ENCODE measurements at regions not wholly inside any gene's neighbourhood (a gene's known extent, or its start where the extent isn't known, plus 50 kb on each side); places are given as distances from the start of the nearest gene placed in this dataset.
"Not testable (repeated sequence)": the region's sequence is repeated elsewhere in the genome, so short reads cannot be mapped to it uniquely, and the experiment has no call there.

DNA sequence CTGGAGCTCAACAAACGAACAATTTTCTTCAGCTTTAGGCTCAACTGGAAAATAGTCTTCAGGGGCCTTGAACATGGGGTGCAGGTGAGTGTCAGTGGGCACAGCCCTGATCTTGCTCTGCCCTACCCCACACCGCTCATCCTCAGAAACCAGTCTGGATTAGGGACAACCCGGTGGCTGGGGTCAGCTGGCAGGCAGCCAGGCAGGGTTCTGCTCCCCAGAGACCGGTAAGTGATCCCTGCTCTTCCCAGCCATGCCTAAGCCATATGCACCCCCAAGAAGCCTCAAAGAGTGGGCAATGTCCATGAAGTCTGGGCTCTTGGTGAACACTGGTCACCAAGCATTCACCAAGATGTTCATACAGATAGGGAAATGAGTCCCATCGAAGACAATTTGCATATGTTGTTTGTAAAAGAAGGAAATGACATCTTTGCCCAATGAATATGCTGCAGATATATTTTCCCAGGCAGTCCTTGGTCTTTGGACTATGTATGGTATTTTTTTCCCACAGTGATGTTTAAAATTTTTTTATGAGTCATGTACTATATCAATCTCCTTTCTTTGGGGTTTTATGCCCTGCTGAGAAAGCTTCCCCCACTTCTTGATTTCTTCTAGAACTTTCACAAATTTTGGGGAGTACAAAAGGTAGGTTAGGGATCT is 63.9 kb upstream of the VASH1 start:
- FAIRE-seq (no peak), DNase-seq (ENCODE audit: extremely low spot score, insufficient read length, low read depth) (no peak)

DNA sequence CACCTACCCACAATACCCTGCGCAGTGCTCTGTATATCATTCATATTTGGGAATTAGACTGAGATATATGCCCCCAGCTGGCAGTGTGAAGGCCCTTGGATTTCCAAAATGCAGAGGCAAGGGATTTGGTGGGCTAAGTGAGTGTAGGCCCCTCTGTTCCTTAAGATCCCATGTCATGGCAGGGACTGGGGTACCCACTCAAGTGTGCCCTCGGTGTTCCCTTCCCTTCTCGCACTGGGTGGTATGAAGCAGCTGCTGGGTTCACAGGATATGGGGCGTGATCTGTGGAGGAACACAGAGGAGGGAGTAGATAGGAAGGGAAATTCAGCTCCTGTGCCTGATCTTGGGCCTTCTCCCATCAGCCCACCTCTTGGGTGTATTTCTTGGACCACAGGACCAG is 63.1 kb upstream of the VASH1 start:
- no peak for DNase-seq (ENCODE audit: extremely low spot score, insufficient read length, low read depth)
- FAIRE-seq, result no peak

GRCh38 chr14:76698631-76699030 is 62.6 kb upstream of the VASH1 start:
- FAIRE-seq (no peak), DNase-seq (ENCODE audit: extremely low spot score, insufficient read length, low read depth) (no peak)

DNA sequence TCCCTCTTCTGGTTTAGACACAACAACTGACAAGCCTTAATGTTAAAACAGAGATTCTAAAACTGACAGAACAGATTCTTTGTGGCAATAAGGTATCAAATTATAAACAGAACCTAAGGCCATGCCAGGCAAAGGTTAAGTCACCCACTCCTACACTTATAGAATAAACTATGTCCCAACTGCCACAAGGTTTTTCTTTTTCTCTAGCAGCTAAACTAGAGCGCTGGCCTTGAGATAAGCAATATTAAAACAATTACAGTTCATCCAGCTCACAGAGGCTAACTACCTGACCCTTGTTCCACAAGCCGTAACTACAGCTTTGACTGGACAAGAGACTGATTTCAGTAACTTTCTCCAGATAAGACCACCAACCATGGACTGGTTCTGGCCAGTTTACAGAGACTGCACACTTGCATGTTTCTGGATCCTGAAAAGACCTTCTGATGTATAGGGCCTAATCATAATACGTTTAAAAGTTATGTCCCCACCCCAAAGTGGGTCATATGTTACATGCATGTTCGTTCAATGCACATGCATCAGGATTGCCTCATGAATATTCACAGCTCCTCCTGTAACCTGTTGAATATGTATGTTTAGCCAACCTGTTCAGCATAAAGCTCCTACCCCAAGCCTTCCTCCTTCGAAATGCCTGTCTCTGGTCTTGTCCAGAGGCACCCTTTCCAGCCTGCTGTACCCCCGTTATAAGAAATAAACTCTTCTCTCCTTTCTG is 61.9 kb upstream of the VASH1 start:
- FAIRE-seq, result no peak
- no peak for DNase-seq (ENCODE audit: extremely low spot score, insufficient read length, low read depth)

- DNase-seq (ENCODE audit: extremely low spot score, insufficient read length, low read depth), result no peak
- no peak for FAIRE-seq
Measured at GRCh38 chr14:76699939-76700590, 61.2 kb upstream of the VASH1 start.

DNA sequence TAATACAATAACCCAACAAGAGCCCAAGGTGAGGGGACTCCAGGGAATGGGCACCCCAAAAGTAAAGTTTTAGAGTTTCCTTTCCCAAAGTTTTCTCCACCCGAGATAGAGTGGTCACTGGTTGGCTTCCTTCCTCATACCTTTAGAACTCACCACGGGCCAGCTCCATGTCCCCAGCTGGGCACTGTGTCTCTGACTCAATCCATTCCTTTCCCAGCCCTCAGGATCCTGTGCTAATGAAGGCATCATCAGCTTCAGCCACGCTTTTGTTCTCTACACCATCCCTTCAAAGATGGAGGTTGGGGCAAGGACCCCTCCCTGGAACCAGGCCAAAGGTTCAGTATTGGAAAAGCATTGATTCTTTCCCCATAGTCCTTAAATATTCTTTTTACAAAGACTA is 59.8 kb upstream of the VASH1 start:
- FAIRE-seq (no peak), DNase-seq (ENCODE audit: extremely low spot score, insufficient read length, low read depth) (no peak)

DNA sequence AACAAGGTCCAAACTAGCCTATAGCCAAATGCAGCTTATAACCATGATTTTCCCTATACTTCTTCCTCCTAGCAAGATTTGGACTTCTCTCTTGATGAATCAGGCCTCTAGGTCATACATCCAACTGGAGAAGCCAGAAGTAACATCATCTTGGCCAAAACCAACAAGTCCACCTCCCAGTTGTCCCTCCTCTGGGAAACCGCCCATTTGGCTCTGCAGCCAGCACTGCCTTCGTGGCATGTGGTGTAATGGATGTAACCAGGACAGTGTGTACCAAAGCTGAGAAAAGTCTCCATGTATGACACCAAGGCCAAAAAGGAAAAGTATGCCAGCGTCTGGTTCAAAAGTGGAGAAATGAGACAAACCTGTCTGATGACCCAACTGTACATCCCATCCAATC is 59.3 kb upstream of the VASH1 start:
- FAIRE-seq (no peak), DNase-seq (ENCODE audit: extremely low spot score, insufficient read length, low read depth) (no peak)

- no peak for FAIRE-seq
- no peak for DNase-seq (ENCODE audit: extremely low spot score, insufficient read length, low read depth)
Measured at GRCh38 chr14:76705214-76705613, 56.1 kb upstream of the VASH1 start.

- FAIRE-seq; DNase-seq (ENCODE audit: extremely low spot score, insufficient read length, low read depth): not testable (repeated sequence)
Measured at GRCh38 chr14:76706207-76706606, 55.1 kb upstream of the VASH1 start.

GRCh38 chr14:76706811-76707210 is 54.5 kb upstream of the VASH1 start:
- DNase-seq (ENCODE audit: extremely low spot score, insufficient read length, low read depth), result no peak
- no peak for FAIRE-seq

- DNase-seq (ENCODE audit: extremely low spot score, insufficient read length, low read depth), result no peak
- no peak for FAIRE-seq
Measured at GRCh38 chr14:76708028-76708427, 53.2 kb upstream of the VASH1 start.

DNA sequence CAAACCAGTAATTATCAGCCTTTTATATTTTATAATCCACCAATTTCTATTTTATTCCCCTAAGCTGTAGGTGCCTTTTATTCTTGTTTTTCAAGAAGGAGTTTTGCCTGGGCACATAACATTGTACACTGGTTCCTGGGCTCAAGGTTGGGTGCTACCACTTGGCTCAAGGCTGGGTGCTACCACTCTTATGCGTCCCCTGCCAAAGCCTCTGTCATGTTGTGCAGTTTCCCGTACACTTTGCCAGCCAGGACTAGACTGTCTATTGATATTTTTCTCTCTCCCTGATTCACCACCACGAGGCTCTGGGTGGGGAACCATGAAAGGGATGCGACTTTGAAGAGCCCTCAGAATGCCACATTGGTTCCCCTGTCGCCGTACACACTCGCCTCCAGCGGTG is 52.5 kb upstream of the VASH1 start:
- DNase-seq (ENCODE audit: extremely low spot score, insufficient read length, low read depth) (no peak), FAIRE-seq (no peak)

DNA sequence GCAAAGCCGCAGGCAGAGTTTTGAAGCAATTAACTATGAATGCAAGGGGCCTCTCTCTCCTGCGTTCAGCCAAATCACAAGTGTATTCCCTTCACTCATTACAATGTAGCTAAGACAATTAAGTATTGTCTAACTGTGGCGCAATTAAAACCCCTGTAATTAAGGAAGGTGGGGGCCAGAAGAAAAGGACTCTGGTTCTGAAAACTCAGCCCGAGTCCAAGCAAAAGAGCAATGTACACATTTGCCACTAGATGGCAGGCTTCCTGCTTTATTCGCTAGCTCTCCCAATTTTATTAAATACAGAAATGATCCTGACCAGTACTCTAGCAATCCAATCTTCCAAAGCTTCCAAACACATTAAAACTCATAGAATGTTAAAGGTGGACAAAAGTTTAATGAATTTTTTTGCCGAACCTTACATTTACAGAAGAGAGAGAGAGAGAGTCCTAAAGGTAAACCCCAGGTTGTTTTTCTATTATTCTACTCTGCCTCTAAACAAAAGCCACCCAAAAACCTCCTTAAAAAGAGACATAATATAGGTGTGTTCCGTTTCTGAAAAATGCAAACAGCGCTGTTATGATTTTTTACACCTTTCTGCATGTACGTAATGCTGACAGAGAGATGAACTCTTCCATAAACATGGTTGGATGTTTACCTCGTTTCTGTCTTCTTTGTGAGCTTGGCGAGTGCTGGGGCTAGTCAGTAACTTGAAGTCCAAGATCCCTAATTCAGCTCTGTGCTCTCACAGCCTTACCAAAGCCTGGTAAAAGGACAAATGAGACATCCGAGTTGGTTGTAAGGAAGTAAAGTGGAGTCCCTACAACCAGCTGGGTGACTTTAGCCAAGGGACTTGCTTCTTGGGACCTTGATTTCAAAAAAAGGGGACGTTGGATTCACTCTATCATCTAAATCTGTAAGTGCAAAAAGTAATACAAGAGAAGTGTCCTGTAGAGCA is 50.9 kb upstream of the VASH1 start:
- DNase-seq (ENCODE audit: extremely low spot score, insufficient read length, low read depth) (peak; percentile 36), FAIRE-seq (peak; percentile 81)

Measured in GM18507 (cell line).